Fibroblast of lung (primary cell): ENCODE measurements at regions not wholly inside any gene's neighbourhood (a gene's known extent, or its start where the extent isn't known, plus 50 kb on each side); places are given as distances from the start of the nearest gene placed in this dataset.

Source experiments
- CTCF ChIP-seq, 2 donors: IDR thresholded peaks in 1 of 2; conservative IDR thresholded peaks in 1 of 2; 1 replicate in 1 of 2; 2 replicates in 1 of 2; pipeline ENCODE4 v1.5.1; 2011 to 2012; ENCODE audit warnings: low read length in 2 of 2, control low read depth in 1 of 2, inconsistent platforms in 1 of 2, low read depth in 1 of 2, mild to moderate bottlenecking in 1 of 2
- EZH2 ChIP-seq: IDR thresholded peaks from 2 replicates; pipeline ENCODE4 v1.5.1; 2012; ENCODE audit warnings: low read length, control low read depth, mild to moderate bottlenecking; ENCODE audit errors: missing control alignments

GRCh38 chr12:67074072-67074471 is 195.1 kb upstream of the CAND1 start:
- TF ChIP-seq EZH2 (no peak), CTCF (conservative IDR thresholded peaks at IDR 0.05 in 1 of 2, IDR thresholded peaks at IDR 0.05 in 1 of 2; ENCODE audit: low read depth in 1 of 2, low read length in 2 of 2) (no peak)
